ENCODE measurements at regions not wholly inside any gene's neighbourhood (a gene's known extent, or its start where the extent isn't known, plus 50 kb on each side); places are given as distances from the start of the nearest gene placed in this dataset.

- RAD21 ChIA-PET (ENCODE audit: unreplicated experiment), result no interaction called here
- intact Hi-C loops (cut with micrococcal nuclease; ENCODE audit: unreplicated experiment) (no loop called here), in situ Hi-C loops (cut with MboI) (no loop called here)
- H3K4me1 ChIP-seq (ENCODE audit: control insufficient read depth, insufficient read depth, low read length), result no peaks in the 10 kb centered on the region
- H2AFZ ChIP-seq (ENCODE audit: control insufficient read depth, low read depth, low read length), result no peak overlapping the region
- CTCF ChIA-PET, result no interaction called here
- FAIRE-seq (no peak), ATAC-seq (no peak), DNase-seq (ENCODE audit: low read depth, low spot score) (no peak)
- SMC1A ChIA-PET (ENCODE audit: uncharacterized antibody, unreplicated experiment), result no interaction called here
- no peaks in the 10 kb centered on the region for H3K9me3 ChIP-seq (replicated peaks; ENCODE audit: control insufficient read depth, insufficient read depth, low read length)
- WGBS (ENCODE audit: insufficient coverage, insufficient replicate concordance, low lambda C conversion rate, missing lambda C conversion rate), result 18% methylated on average over 2 of the region's 2 CpGs
- H3K4me3 ChIP-seq, result no peak overlapping the region
- no peaks in the 10 kb centered on the region for H3K27me3 ChIP-seq (replicated peaks in 1 of 2; ENCODE audit: control insufficient read depth in 2 of 2, insufficient read depth in 2 of 2, low read length in 1 of 2)
- no peaks in the 10 kb centered on the region for H4K20me1 ChIP-seq (ENCODE audit: control insufficient read depth, insufficient read depth)
- POLR2A ChIA-PET, result no interaction called here
- H3K79me2 ChIP-seq (ENCODE audit: control insufficient read depth, insufficient read depth, low read length), result no peaks in the 10 kb centered on the region
- no peaks in the 10 kb centered on the region for H3K36me3 ChIP-seq (ENCODE audit: control insufficient read depth in 2 of 2, insufficient read depth in 2 of 2, low read length in 1 of 2)
- no TSS peak for BruUV-seq (replicated peaks)
- no peak overlapping the region for H3K27ac ChIP-seq (ENCODE audit: control insufficient read depth, insufficient read depth)
- no peak overlapping the region for H3K4me2 ChIP-seq (ENCODE audit: control insufficient read depth, insufficient read depth)
- no peak overlapping the region for H3K9ac ChIP-seq (ENCODE audit: control insufficient read depth, insufficient read depth, low read length)
- TF ChIP-seq E2F4 (IDR thresholded peaks at IDR 0.05; ENCODE audit: low read depth, low read length), result no peak
- no peak for TF ChIP-seq BCLAF1 (IDR thresholded peaks at IDR 0.05)
- TF ChIP-seq USF1 (IDR thresholded peaks at IDR 0.05; ENCODE audit: borderline replicate concordance, extremely low read length, insufficient read depth, low read depth, low read length), result no peak
- TF ChIP-seq POU2F2 (IDR thresholded peaks at IDR 0.05; ENCODE audit: borderline replicate concordance, low read depth, low read length), result no peak
- TF ChIP-seq CTCF (IDR thresholded peaks at IDR 0.05 in 2 of 3, conservative IDR thresholded peaks at IDR 0.05 in 1 of 3; ENCODE audit: control insufficient read depth in 2 of 3, extremely low read depth in 1 of 3, insufficient read depth in 1 of 3, low read depth in 3 of 3, low read length in 3 of 3), result no peak
- no peak for TF ChIP-seq NFXL1 (IDR thresholded peaks at IDR 0.05; ENCODE audit: borderline replicate concordance)
- no peak for TF ChIP-seq PKNOX1 (IDR thresholded peaks at IDR 0.05)
- TF ChIP-seq SMC3 (IDR thresholded peaks at IDR 0.05; ENCODE audit: borderline replicate concordance, low read length), result no peak
- no peak for TF ChIP-seq TARDBP (IDR thresholded peaks at IDR 0.05; ENCODE audit: borderline replicate concordance)
- no peak for TF ChIP-seq CHD1 (IDR thresholded peaks at IDR 0.05; ENCODE audit: low read depth, low read length)
- TF ChIP-seq CHD2 (IDR thresholded peaks at IDR 0.05; ENCODE audit: borderline replicate concordance, low read depth, low read length), result no peak
- no peak for TF ChIP-seq HDGF (IDR thresholded peaks at IDR 0.05)
- no peak for TF ChIP-seq BHLHE40 (IDR thresholded peaks at IDR 0.05; ENCODE audit: borderline replicate concordance in 1 of 2, low read depth in 2 of 2, low read length in 1 of 2)
- TF ChIP-seq HSF1 (IDR thresholded peaks at IDR 0.05; ENCODE audit: low read depth, low read length), result no peak
Observed at GRCh38 chr1:171433451-171433850, 51.9 kb upstream of the PRRC2C start.

Data from GM12878 (cell line).